ENCODE measurements at regions not wholly inside any gene's neighbourhood (a gene's known extent, or its start where the extent isn't known, plus 50 kb on each side); places are given as distances from the start of the nearest gene placed in this dataset.
A peak's percentile ranks its signal among the peaks of the same experiment; 100 is the strongest.

DNA sequence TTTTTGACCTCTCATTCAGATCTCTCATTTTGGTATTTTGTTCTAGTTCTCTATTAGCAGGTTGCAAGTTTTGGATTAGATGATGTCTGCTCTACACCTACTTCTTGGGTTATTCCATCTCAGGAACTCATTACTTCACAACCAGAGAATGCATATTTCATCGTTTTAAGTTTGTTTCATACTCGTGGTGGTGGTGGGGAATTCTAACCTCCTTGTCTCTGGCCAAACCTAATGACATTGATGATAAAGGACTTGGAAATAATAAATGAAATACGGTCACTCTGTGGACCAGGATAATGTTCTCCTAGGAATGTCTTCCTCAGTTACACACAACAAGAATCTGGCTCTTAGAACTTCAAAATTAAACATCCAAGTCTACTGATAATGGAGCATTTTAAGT is 115.2 kb downstream of the CDC42EP3 start:
- Mint-ChIP-seq H3K36me3 (no peaks in the 10 kb centered on the region), H3K27me3 (peaks cover 0 to 16% (median 11%) of the 10 kb centered on the region in 3 donors), H3K27ac (no peak overlapping the region), H3K4me3 (no peak overlapping the region), H3K9me3 (peaks cover 0 to 4% (median 0%) of the 10 kb centered on the region in 7 donors), H3K4me1 (peaks cover 5 to 14% (median 10%) of the 10 kb centered on the region in 3 donors)
- ATAC-seq (ENCODE audit: low read depth in 2 of 2) (no peak), DNase-seq (no peak)

DNA sequence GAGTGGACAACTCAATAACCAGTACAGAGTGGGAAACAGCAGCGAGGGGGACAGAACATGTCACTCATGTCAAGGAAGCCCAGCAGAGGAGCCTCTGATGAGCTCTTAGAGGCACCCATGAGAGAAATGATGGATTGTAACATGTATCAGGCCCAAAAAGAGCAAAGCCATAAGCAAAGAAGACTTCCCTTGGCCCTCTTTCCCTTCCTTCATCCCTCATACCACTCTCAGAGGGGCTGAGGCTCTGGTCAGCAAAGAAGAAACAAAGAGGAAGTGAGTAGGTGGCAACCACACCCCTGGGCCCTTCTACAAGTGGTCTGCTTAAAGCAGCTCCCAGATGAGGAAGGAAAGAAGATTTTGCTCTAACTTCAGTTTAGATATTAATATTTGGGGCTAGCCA is 112.8 kb downstream of the CDC42EP3 start:
- peaks cover 0 to 4% (median 0%) of the 10 kb centered on the region in 7 donors for H3K9me3 Mint-ChIP-seq
- DNase-seq, result no peak
- H3K4me3 Mint-ChIP-seq, result no peak overlapping the region
- H3K36me3 Mint-ChIP-seq, result no peaks in the 10 kb centered on the region
- peaks cover 0 to 18% (median 6%) of the 10 kb centered on the region in 3 donors for H3K27me3 Mint-ChIP-seq
- ATAC-seq (ENCODE audit: low read depth in 2 of 2), result no peak
- peak overlapping the region in 2 of 6 donors; percentile 26 to 60 for H3K27ac Mint-ChIP-seq
- peaks cover 5 to 14% (median 13%) of the 10 kb centered on the region in 3 donors for H3K4me1 Mint-ChIP-seq

DNA sequence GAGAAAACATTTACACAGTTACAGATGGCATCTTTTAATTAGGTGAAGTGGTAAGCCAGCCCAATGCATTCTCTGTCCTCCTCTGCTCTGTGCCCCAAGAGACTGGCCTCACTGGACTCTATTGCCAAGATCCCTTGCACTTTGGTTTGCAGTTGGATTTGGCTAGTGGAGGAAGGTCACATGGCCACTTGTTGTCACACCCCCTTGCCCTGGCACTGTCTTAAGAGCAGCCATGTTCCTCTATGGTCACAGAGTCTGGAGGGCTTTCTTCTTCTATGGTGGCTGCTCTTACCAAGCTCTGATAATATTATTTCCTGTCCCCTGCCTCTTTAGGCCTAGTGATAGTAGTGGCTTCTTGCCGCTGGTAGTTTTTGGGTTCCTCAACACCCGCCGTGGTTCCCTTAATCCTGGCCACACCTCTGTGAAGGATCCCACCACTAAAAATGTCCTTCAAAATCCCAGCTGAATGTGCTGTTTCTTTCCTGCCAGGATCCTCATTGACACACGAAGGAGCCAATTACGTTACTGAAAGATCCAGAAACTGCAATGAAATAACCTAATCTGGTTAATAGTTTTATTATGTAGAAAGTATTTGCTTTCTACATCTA is 111.1 kb downstream of the CDC42EP3 start:
- H3K4me3 Mint-ChIP-seq, result no peak overlapping the region
- peaks cover 0 to 4% (median 0%) of the 10 kb centered on the region in 7 donors for H3K9me3 Mint-ChIP-seq

DNA sequence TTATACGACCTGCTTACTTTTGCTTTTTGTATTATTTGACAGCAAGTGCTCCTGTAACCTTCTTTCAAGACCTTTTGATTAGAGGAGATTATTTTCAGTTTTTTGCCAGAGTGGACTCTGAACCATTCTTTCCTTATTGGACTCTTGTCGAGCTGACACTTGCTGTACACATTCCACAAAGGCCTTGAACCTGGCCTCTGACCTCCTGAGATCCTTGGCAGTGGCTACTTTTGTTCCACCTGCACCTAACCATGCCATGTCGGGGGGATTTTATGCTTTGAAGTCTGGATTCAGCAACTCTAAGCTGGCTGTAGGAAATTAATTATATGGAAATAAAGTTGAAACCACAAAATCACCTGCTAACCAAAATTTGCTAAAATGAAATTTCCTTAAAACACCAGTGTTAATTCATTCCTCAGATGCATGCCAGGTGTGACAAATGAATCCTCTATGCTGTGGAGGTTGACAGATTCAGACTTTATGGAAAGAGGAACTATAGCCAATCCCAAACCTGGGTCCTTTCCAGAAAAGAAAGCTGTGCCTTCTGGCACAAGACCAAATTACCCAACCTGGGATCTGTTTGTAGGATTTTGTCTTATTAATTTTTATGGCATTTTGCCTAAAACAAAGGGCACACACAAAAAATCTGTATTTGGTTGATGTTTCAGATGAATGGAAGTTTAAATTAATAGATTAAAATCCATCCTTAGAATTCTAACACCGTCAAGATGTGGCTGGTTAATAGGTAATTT is 110.4 kb downstream of the CDC42EP3 start:
- peaks cover 5 to 14% (median 13%) of the 10 kb centered on the region in 3 donors for H3K4me1 Mint-ChIP-seq
- ATAC-seq (ENCODE audit: low read depth in 2 of 2) (no peak), DNase-seq (no peak)
- H3K27ac Mint-ChIP-seq, result peak overlapping the region in 1 of 6 donors; percentile 59
- peaks cover 0 to 4% (median 0%) of the 10 kb centered on the region in 7 donors for H3K9me3 Mint-ChIP-seq
- peaks cover 0 to 26% (median 6%) of the 10 kb centered on the region in 3 donors for H3K27me3 Mint-ChIP-seq
- no peak overlapping the region for H3K4me3 Mint-ChIP-seq
- peaks cover 0 to 4% of the 10 kb centered on the region in 2 donors for H3K36me3 Mint-ChIP-seq

More for the DNA sequence above, 111.1 kb downstream of the CDC42EP3 start:
- DNase-seq (no peak), ATAC-seq (ENCODE audit: low read depth in 2 of 2) (no peak)
- H3K27me3 Mint-ChIP-seq, result peaks cover 0 to 24% (median 6%) of the 10 kb centered on the region in 3 donors
- peaks cover 0 to 3% of the 10 kb centered on the region in 2 donors for H3K36me3 Mint-ChIP-seq
- H3K27ac Mint-ChIP-seq, result no peak overlapping the region
- H3K4me1 Mint-ChIP-seq, result peaks cover 5 to 14% (median 13%) of the 10 kb centered on the region in 3 donors

GRCh38 chr2:37561615-37562569 is 109.5 kb downstream of the CDC42EP3 start:
- Mint-ChIP-seq H3K27me3 (peaks cover 6 to 30% (median 6%) of the 10 kb centered on the region in 3 donors), H3K4me1 (peaks cover 5 to 14% (median 13%) of the 10 kb centered on the region in 3 donors), H3K27ac (no peak overlapping the region), H3K36me3 (peaks cover 0 to 4% of the 10 kb centered on the region in 2 donors), H3K4me3 (no peak overlapping the region), H3K9me3 (peaks cover 0 to 4% (median 0%) of the 10 kb centered on the region in 7 donors)
- ATAC-seq (ENCODE audit: low read depth in 2 of 2) (no peak), DNase-seq (no peak)

GRCh38 chr2:37563375-37564015 is 107.9 kb downstream of the CDC42EP3 start:
- no peak for DNase-seq
- Mint-ChIP-seq H3K27me3 (peaks cover 3 to 28% (median 12%) of the 10 kb centered on the region in 3 donors), H3K9me3 (peaks cover 0 to 2% (median 0%) of the 10 kb centered on the region in 7 donors), H3K4me1 (peaks cover 3 to 7% (median 4%) of the 10 kb centered on the region in 3 donors), H3K27ac (peak overlapping the region in 1 of 6 donors; percentile 7), H3K4me3 (no peak overlapping the region), H3K36me3 (peaks cover 0 to 4% of the 10 kb centered on the region in 2 donors)
- ATAC-seq (ENCODE audit: low read depth in 2 of 2), result no peak

DNA sequence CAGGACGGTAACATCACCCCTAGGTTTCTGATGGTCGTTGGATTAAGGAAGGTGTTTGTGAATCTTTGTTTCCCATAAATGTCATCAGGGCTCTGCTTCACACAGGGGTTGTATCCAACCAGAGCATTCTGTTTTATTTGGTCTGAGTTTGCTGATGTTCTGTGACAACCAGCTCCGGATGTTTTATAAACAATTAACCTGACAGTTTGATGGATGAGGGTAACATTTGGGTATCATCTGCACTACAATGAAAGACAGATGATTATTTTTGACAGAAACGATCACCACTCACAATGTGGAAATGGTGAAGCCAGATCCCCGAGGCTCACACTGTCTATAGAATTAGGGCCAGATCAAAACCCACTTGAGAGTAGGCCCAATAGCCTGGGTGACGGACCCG is 107.1 kb downstream of the CDC42EP3 start:
- H3K36me3 Mint-ChIP-seq, result peaks cover 0 to 4% of the 10 kb centered on the region in 2 donors
- peaks cover 0 to 8% (median 0%) of the 10 kb centered on the region in 3 donors for H3K4me1 Mint-ChIP-seq
- no peak for DNase-seq
- H3K27ac Mint-ChIP-seq, result peak overlapping the region in 1 of 6 donors; percentile 22
- no peak overlapping the region for H3K4me3 Mint-ChIP-seq
- no peaks in the 10 kb centered on the region for H3K9me3 Mint-ChIP-seq
- no peak for ATAC-seq (ENCODE audit: low read depth in 2 of 2)
- H3K27me3 Mint-ChIP-seq, result peaks cover 0 to 27% (median 12%) of the 10 kb centered on the region in 3 donors

DNA sequence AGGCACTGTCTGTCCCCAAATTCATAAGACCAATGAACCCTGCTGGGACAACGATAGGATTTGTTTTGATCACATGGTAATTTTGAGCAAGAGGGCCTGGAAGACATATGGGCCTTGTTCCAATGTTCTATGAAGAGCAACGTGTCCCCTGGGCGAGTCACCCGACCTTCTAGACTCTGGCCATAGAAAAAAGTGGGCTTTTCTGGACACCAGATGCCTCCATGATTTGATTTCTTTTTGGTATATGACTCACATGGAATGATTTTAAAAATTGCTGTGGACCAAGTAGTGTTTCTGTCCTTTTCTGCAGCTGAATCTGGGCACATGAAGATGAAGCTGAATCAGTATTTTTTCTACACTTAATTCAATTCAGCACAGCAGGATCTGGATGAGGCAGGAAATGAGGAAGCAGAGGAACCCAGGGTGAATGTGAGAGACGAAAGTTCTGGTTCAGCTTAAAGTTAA is 104.9 kb downstream of the CDC42EP3 start:
- Mint-ChIP-seq H3K27me3 (peaks cover 0 to 27% (median 12%) of the 10 kb centered on the region in 3 donors), H3K36me3 (peaks cover 0 to 4% of the 10 kb centered on the region in 2 donors), H3K27ac (no peak overlapping the region), H3K9me3 (no peaks in the 10 kb centered on the region), H3K4me1 (peaks cover 0 to 7% (median 0%) of the 10 kb centered on the region in 3 donors), H3K4me3 (no peak overlapping the region)
- ATAC-seq (ENCODE audit: low read depth in 2 of 2) (no peak), DNase-seq (no peak)

- H3K4me3 Mint-ChIP-seq, result no peak overlapping the region
- DNase-seq (no peak), ATAC-seq (ENCODE audit: low read depth in 2 of 2) (no peak)
- H3K27me3 Mint-ChIP-seq, result peaks cover 0 to 28% (median 12%) of the 10 kb centered on the region in 3 donors
- no peaks in the 10 kb centered on the region for H3K9me3 Mint-ChIP-seq
- H3K4me1 Mint-ChIP-seq, result peaks cover 0 to 4% (median 0%) of the 10 kb centered on the region in 3 donors
- peaks cover 0 to 4% of the 10 kb centered on the region in 2 donors for H3K36me3 Mint-ChIP-seq
- no peak overlapping the region for H3K27ac Mint-ChIP-seq
Observed at GRCh38 chr2:37568565-37568964, 102.9 kb downstream of the CDC42EP3 start.

DNA sequence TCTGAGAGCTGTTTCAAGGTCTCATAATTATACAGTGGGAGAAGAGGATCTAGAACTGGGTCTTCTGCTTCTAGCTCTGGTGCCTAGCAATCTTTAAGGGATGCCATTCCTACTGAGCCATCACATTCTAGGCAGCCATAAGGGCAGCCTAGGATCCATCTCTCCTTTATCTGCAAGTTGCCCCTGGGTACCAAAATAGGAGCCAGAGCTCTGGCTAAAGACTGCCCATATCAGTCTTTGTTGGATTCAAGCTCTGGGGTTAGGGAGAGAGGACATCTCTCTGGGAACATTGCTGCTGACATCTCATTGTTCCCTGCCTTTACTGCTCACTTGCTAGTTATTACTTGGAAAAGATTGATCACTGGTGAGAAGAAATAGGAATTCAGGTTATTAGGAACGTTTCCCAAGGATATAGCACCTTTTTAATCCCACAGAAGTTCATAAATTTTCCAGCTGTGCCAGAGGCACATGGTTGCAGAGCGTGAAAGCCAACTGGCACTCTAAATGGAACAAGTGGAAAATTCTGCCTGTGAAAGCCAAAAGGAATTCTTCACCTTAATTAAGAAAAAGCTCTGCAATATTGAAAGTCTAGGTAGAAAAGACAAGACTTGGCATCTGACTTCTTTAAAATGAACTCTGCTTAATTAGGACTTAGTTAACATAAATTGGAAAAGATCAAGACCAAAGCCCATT is 102.2 kb downstream of the CDC42EP3 start:
- Mint-ChIP-seq H3K27ac (no peak overlapping the region), H3K4me3 (no peak overlapping the region), H3K36me3 (peaks cover 4 to 5% of the 10 kb centered on the region in 2 donors)

DNA sequence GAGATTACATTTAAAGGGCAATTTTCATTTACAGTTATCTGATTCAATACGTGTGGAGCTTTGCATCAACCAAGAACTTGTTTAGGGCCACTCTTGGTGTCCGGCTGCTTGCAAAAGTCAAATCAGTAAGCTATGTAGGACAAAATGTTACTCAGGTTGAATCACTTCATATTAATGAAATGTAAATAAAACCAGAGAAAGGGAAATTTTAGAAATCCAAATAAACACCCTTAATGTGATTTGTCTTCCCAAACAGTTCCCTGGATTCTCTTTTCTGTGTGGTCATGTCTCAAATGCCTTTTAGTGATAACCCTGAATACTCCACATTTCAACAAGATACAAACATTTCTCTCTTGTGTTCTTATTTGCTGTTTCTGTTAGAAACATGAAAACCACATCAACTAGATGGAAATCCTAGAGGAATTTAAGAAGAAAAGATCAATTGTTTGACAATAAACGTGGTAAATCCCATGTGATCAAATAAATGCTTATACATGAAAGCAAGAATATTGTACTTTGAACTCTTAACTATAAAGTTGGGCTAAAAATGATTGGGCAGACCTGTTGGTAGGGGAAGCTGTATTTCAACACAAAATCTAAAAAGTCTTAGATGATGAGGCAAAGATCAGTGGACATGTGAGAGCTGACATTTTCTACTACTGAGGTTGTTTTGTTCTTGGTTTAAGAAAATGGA is 101.3 kb downstream of the CDC42EP3 start:
- H3K27ac Mint-ChIP-seq, result no peak overlapping the region
- H3K9me3 Mint-ChIP-seq, result no peaks in the 10 kb centered on the region
- DNase-seq (no peak), ATAC-seq (ENCODE audit: low read depth in 2 of 2) (no peak)
- peaks cover 5 to 12% (median 5%) of the 10 kb centered on the region in 3 donors for H3K4me1 Mint-ChIP-seq
- H3K27me3 Mint-ChIP-seq, result peaks cover 5 to 24% (median 12%) of the 10 kb centered on the region in 3 donors
- peaks cover 3 to 7% of the 10 kb centered on the region in 2 donors for H3K36me3 Mint-ChIP-seq
- no peak overlapping the region for H3K4me3 Mint-ChIP-seq

More for the DNA sequence above, 102.2 kb downstream of the CDC42EP3 start:
- H3K4me1 Mint-ChIP-seq, result peaks cover 4 to 8% (median 4%) of the 10 kb centered on the region in 3 donors
- peaks cover 5 to 28% (median 12%) of the 10 kb centered on the region in 3 donors for H3K27me3 Mint-ChIP-seq
- DNase-seq (no peak), ATAC-seq (ENCODE audit: low read depth in 2 of 2) (no peak)
- no peaks in the 10 kb centered on the region for H3K9me3 Mint-ChIP-seq

Measured in naive B cell (primary cell).